ENCODE measurements at regions not wholly inside any gene's neighbourhood (a gene's known extent, or its start where the extent isn't known, plus 50 kb on each side); places are given as distances from the start of the nearest gene placed in this dataset.

DNA sequence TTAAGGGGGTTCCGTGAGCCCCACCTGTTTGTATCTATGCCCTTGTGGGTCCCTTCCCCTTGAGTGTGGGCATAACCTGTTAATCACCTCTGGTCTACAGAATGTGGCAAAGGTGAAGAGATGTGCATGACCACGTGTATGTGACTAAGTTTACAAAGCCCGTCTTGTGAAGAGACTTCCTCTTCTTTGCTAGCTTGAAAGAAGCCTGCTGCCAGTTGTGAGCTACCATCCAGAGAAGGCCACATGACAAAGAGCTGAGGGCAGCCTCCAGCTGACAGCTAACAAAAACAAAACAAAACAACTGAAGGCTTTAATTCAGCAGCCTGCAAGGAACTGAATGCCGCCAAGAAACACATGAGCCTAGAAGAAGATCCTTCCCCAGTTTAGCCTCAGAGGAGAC, 112.0 kb downstream of the AXIN2 start:
- Histone ChIP-seq H3K4me1 (ENCODE audit: control insufficient read depth in 2 of 2, insufficient read depth in 2 of 2, low read length in 2 of 2) (peaks cover 0 to 8% of the 10 kb centered on the region in 2 donors), H3K9me3 (ENCODE audit: control insufficient read depth in 2 of 2, insufficient read depth in 1 of 2, low read length in 1 of 2) (peaks cover 4 to 5% of the 10 kb centered on the region in 2 donors), H3K27ac (ENCODE audit: low read depth in 1 of 2, low read length in 1 of 2) (peak overlapping the region in 1 of 2 donors; percentile 31), H3K27me3 (ENCODE audit: control insufficient read depth in 2 of 2, insufficient read depth in 1 of 2, low read length in 1 of 2) (peaks cover 0 to 6% of the 10 kb centered on the region in 2 donors), H3K4me3 (ENCODE audit: low read length in 2 of 2) (no peak overlapping the region), H3K36me3 (ENCODE audit: control insufficient read depth in 2 of 2, insufficient read depth in 2 of 2, low read length in 1 of 2) (no peaks in the 10 kb centered on the region)
- 57% methylated on average over 4 of the region's 4 CpGs for WGBS
- peak in 5 of 9 donors; percentile 27 to 67 (median 37) for DNase-seq (ENCODE audit: low read depth in 6 of 9, low spot score in 9 of 9)

DNA sequence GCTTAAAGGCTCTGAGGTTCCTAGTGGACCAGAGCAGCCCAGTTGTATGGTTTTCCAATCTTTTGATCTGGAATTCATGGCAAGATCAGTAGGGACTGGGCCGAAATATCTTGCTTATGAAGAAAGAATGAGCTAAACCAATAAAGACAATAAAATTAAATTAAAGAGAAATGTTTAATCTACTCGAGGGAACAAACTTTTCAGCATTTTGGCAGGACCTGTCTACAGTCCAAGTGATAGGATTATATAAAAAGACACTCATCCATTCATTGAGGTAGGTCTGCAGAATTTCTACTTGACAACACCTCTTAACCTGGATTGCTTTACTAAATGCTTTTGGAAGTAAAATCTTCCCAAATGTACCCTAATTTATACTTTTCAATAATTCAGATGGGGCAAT, 113.6 kb downstream of the AXIN2 start:
- Histone ChIP-seq H3K36me3 (ENCODE audit: control insufficient read depth in 2 of 2, insufficient read depth in 2 of 2, low read length in 1 of 2) (no peaks in the 10 kb centered on the region), H3K4me3 (ENCODE audit: low read length in 2 of 2) (no peak overlapping the region), H3K27ac (ENCODE audit: low read depth in 1 of 2, low read length in 1 of 2) (no peak overlapping the region), H3K4me1 (ENCODE audit: control insufficient read depth in 2 of 2, insufficient read depth in 2 of 2, low read length in 2 of 2) (peaks cover 0 to 8% of the 10 kb centered on the region in 2 donors), H3K9me3 (ENCODE audit: control insufficient read depth in 2 of 2, insufficient read depth in 1 of 2, low read length in 1 of 2) (peaks cover 4 to 5% of the 10 kb centered on the region in 2 donors), H3K27me3 (ENCODE audit: control insufficient read depth in 2 of 2, insufficient read depth in 1 of 2, low read length in 1 of 2) (peaks cover 0 to 10% of the 10 kb centered on the region in 2 donors)
- WGBS: 41% methylated on average over 2 of the region's 2 CpGs
- no peak for DNase-seq (ENCODE audit: low read depth in 6 of 9, low spot score in 9 of 9)

DNA sequence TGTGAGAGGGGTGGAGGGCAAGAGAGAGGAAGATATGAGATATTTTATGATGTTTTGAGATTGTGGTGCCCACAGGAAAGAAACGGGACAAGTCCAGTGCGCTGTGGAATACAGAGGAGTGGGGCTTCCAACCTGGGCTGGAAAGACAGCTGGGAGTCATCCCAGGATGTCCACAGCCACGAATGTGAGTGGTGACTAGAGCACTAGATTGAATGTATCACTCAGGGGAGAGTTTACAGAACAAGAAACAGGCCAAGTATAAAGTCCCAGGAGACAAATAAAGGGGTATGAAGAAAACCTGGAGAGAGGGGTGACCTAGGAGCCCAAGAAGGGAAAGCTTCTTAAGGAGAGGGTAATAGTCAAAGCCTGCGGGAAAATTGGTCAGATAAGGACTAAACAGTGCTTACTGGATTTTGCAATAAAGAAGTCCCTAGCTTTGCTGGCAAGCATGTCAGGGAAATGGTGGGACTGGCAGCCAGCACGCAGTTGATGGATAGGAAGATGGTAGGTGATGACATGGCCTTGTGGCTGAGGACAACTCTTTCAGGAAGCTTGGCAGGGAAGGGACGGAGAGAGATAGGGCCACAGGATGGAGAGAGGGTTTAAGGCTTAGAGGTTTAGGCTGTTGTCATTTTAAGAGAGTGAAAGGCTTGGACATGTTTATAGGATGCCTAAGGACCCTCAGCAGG, 114.5 kb downstream of the AXIN2 start:
- H3K27me3 ChIP-seq (ENCODE audit: control insufficient read depth in 2 of 2, insufficient read depth in 1 of 2, low read length in 1 of 2): peaks cover 0 to 13% of the 10 kb centered on the region in 2 donors
- H3K4me1 ChIP-seq (ENCODE audit: control insufficient read depth in 2 of 2, insufficient read depth in 2 of 2, low read length in 2 of 2): peaks cover 0 to 8% of the 10 kb centered on the region in 2 donors
- peaks cover 4 to 5% of the 10 kb centered on the region in 2 donors for H3K9me3 ChIP-seq (ENCODE audit: control insufficient read depth in 2 of 2, insufficient read depth in 1 of 2, low read length in 1 of 2)
- no peak overlapping the region for H3K27ac ChIP-seq (ENCODE audit: low read depth in 1 of 2, low read length in 1 of 2)
- 88% methylated on average over 6 of the region's 6 CpGs for WGBS
- H3K4me3 ChIP-seq (ENCODE audit: low read length in 2 of 2): no peak overlapping the region
- no peaks in the 10 kb centered on the region for H3K36me3 ChIP-seq (ENCODE audit: control insufficient read depth in 2 of 2, insufficient read depth in 2 of 2, low read length in 1 of 2)
- no peak for DNase-seq (ENCODE audit: low read depth in 6 of 9, low spot score in 9 of 9)

DNA sequence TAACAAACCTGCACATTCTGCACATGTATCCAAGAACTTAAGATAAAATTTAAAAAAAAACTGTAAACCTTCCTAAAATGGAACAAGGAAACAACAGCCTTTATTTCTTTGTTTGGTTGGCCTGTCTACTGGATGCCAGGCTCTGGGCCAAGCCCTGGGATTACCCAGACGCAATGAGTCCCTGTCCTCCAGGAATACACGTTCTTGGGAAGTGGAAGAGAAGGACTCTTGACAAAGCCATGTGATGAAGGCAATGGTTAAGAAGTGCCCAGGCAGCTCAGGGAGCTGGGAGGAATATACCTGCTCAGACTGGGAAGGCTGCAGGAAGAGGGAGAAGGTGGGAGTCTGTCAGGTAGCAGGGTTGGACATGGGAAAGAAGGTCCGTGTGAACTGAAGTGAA, 115.4 kb downstream of the AXIN2 start:
- Histone ChIP-seq H3K4me3 (ENCODE audit: low read length in 2 of 2) (no peak overlapping the region), H3K36me3 (ENCODE audit: control insufficient read depth in 2 of 2, insufficient read depth in 2 of 2, low read length in 1 of 2) (no peaks in the 10 kb centered on the region), H3K27ac (ENCODE audit: low read depth in 1 of 2, low read length in 1 of 2) (no peak overlapping the region), H3K4me1 (ENCODE audit: control insufficient read depth in 2 of 2, insufficient read depth in 2 of 2, low read length in 2 of 2) (peaks cover 0 to 8% of the 10 kb centered on the region in 2 donors), H3K9me3 (ENCODE audit: control insufficient read depth in 2 of 2, insufficient read depth in 1 of 2, low read length in 1 of 2) (peaks cover 4 to 5% of the 10 kb centered on the region in 2 donors), H3K27me3 (ENCODE audit: control insufficient read depth in 2 of 2, insufficient read depth in 1 of 2, low read length in 1 of 2) (peaks cover 0 to 13% of the 10 kb centered on the region in 2 donors)
- 96% methylated on average over 3 of the region's 3 CpGs for WGBS
- DNase-seq (ENCODE audit: low read depth in 6 of 9, low spot score in 9 of 9): no peak

DNA sequence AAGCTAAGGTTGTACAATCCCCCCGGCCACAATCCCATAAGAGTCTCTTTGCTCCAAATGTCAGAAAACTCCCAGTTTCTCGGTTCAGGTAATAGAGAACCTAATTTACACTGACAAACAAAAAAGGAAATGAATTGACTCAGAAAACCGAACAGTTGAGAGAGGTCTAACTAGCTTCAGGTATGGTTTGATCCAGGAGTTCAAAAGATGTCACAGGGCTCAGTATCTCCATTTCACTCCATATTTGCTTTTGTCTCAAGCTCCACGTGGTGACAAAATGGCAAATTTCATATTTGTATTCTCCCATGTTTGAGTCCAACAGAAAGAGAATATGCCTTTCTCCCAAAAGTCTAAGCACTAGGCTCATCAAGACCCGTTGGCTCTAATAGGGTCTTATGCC, 117.4 kb downstream of the AXIN2 start:
- Histone ChIP-seq H3K9me3 (ENCODE audit: control insufficient read depth in 2 of 2, insufficient read depth in 1 of 2, low read length in 1 of 2) (no peaks in the 10 kb centered on the region), H3K27me3 (ENCODE audit: control insufficient read depth in 2 of 2, insufficient read depth in 1 of 2, low read length in 1 of 2) (peaks cover 7 to 28% of the 10 kb centered on the region in 2 donors), H3K4me3 (ENCODE audit: low read length in 2 of 2) (no peak overlapping the region), H3K27ac (ENCODE audit: low read depth in 1 of 2, low read length in 1 of 2) (no peak overlapping the region), H3K4me1 (ENCODE audit: control insufficient read depth in 2 of 2, insufficient read depth in 2 of 2, low read length in 2 of 2) (peaks cover 0 to under 1% of the 10 kb centered on the region in 2 donors), H3K36me3 (ENCODE audit: control insufficient read depth in 2 of 2, insufficient read depth in 2 of 2, low read length in 1 of 2) (no peaks in the 10 kb centered on the region)
- 85% methylated on average over 5 of the region's 5 CpGs for WGBS
- no peak for DNase-seq (ENCODE audit: low read depth in 6 of 9, low spot score in 9 of 9)

DNA sequence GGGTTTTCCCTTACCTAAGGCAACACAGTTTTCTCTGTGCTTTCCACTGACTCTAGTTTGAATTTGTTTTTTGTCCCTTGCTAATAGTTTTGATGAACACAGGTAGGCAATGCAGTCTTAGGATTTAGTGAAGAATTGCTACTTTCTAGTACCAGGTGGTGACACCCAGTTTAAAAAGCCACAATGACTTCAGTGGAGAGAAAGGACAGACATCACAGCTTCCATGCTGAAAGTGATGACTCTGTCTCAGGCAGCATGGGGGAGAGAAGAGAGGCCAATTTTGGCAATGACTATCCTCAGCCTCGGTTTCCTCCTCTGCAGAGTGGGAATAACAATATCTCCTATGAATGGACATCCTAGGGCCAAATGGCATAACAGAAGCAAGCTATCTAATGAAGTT, 118.8 kb downstream of the AXIN2 start:
- 83% methylated on average over 1 of the region's 1 CpG for WGBS

DNA sequence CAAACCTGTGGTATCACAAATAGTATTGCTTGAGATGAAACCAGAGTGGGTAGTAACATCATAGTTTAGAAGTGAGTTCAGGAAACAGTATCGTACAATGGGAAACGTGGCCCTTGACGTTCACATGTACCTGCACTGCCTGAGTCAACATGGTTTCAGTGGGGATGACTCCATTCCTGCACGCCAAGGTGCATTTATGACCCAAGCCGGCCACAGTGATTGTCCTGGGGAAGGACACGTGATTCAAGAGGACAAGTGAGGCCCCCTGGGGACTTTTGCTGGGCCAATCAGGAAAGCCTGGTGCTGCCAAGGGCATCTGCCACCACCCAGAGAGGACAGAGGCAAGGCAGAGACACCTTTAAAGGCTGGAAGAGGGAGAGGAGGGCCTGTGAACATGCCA, 119.2 kb downstream of the AXIN2 start:
- no peak overlapping the region for H3K4me3 ChIP-seq (ENCODE audit: low read length in 2 of 2)
- no peak overlapping the region for H3K27ac ChIP-seq (ENCODE audit: low read depth in 1 of 2, low read length in 1 of 2)
- H3K9me3 ChIP-seq (ENCODE audit: control insufficient read depth in 2 of 2, insufficient read depth in 1 of 2, low read length in 1 of 2): no peaks in the 10 kb centered on the region
- H3K36me3 ChIP-seq (ENCODE audit: control insufficient read depth in 2 of 2, insufficient read depth in 2 of 2, low read length in 1 of 2): no peaks in the 10 kb centered on the region
- H3K4me1 ChIP-seq (ENCODE audit: control insufficient read depth in 2 of 2, insufficient read depth in 2 of 2, low read length in 2 of 2): no peaks in the 10 kb centered on the region
- DNase-seq (ENCODE audit: low read depth in 6 of 9, low spot score in 9 of 9): no peak
- WGBS: 73% methylated on average over 6 of the region's 6 CpGs
- peaks cover 13 to 46% of the 10 kb centered on the region in 2 donors for H3K27me3 ChIP-seq (ENCODE audit: control insufficient read depth in 2 of 2, insufficient read depth in 1 of 2, low read length in 1 of 2)

More for the DNA sequence above, 118.8 kb downstream of the AXIN2 start:
- Histone ChIP-seq H3K27ac (ENCODE audit: low read depth in 1 of 2, low read length in 1 of 2) (no peak overlapping the region), H3K4me3 (ENCODE audit: low read length in 2 of 2) (no peak overlapping the region), H3K9me3 (ENCODE audit: control insufficient read depth in 2 of 2, insufficient read depth in 1 of 2, low read length in 1 of 2) (no peaks in the 10 kb centered on the region), H3K27me3 (ENCODE audit: control insufficient read depth in 2 of 2, insufficient read depth in 1 of 2, low read length in 1 of 2) (peaks cover 13 to 41% of the 10 kb centered on the region in 2 donors), H3K36me3 (ENCODE audit: control insufficient read depth in 2 of 2, insufficient read depth in 2 of 2, low read length in 1 of 2) (no peaks in the 10 kb centered on the region), H3K4me1 (ENCODE audit: control insufficient read depth in 2 of 2, insufficient read depth in 2 of 2, low read length in 2 of 2) (no peaks in the 10 kb centered on the region)
- DNase-seq (ENCODE audit: low read depth in 6 of 9, low spot score in 9 of 9): no peak

DNA sequence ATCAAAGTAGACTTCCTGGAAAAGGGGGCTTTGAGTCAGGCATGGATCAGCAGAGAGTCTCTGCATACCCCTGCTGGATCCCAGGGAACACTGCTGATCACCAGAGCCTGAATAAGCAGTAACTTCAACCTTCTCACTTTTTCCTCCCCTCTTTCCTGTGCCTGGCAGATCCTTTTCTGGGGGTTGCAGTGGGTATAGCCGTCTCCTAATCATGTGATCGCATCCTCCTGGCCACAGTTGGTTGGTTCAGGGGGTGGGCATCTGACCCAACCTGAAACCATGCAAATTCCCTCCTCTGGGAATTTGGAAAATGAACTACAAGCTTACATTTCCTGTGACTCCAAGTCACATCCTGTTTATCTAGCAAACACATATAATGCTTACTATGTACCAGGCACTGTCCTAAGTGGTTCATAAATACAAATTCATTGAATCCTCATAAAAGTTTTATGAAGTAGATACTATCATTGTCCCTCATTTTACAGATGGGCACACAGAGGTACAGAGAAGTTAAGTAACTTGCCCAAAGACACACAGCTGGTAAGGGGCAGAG, 120.3 kb downstream of the AXIN2 start:
- DNase-seq (ENCODE audit: low read depth in 6 of 9, low spot score in 9 of 9): no peak
- no peak overlapping the region for H3K4me3 ChIP-seq (ENCODE audit: low read length in 2 of 2)
- H3K27ac ChIP-seq (ENCODE audit: low read depth in 1 of 2, low read length in 1 of 2): no peak overlapping the region
- no peaks in the 10 kb centered on the region for H3K4me1 ChIP-seq (ENCODE audit: control insufficient read depth in 2 of 2, insufficient read depth in 2 of 2, low read length in 2 of 2)
- peaks cover 13 to 49% of the 10 kb centered on the region in 2 donors for H3K27me3 ChIP-seq (ENCODE audit: control insufficient read depth in 2 of 2, insufficient read depth in 1 of 2, low read length in 1 of 2)
- 73% methylated on average over 2 of the region's 2 CpGs for WGBS
- H3K36me3 ChIP-seq (ENCODE audit: control insufficient read depth in 2 of 2, insufficient read depth in 2 of 2, low read length in 1 of 2): no peaks in the 10 kb centered on the region
- H3K9me3 ChIP-seq (ENCODE audit: control insufficient read depth in 2 of 2, insufficient read depth in 1 of 2, low read length in 1 of 2): no peaks in the 10 kb centered on the region

DNA sequence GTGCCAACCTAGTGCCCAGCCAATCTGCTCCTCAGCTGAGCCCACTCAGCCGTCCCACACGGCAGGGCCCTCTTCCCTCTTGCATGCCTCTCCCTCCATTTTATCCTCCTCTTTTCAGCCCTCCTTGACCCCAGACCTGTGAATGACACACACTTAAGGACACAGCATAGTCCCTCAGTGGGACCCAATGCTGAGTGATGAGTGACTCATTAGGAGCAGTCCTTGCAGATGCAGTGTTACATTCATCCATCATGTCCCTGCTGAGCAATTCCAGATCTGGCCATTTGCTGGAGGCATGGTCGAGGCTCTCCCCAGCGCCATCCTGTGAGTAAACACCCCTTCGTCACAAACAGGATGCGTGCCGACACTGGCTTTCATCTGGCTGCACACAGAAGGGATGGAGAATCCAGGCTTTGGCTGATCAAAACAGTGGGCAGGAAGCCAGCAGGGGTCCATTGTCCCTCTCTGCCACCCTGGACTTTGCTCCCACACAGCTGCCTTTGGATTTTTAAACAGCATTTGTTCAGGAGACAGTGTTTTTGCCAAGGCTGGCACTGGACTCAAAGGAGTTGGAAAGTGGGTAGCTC, 122.6 kb downstream of the AXIN2 start:
- WGBS: 29% methylated on average over 7 of the region's 7 CpGs
- H3K27ac ChIP-seq (ENCODE audit: low read depth in 1 of 2, low read length in 1 of 2): no peak overlapping the region
- no peaks in the 10 kb centered on the region for H3K9me3 ChIP-seq (ENCODE audit: control insufficient read depth in 2 of 2, insufficient read depth in 1 of 2, low read length in 1 of 2)
- peaks cover 14 to 53% of the 10 kb centered on the region in 2 donors for H3K27me3 ChIP-seq (ENCODE audit: control insufficient read depth in 2 of 2, insufficient read depth in 1 of 2, low read length in 1 of 2)
- no peak for DNase-seq (ENCODE audit: low read depth in 6 of 9, low spot score in 9 of 9)
- H3K36me3 ChIP-seq (ENCODE audit: control insufficient read depth in 2 of 2, insufficient read depth in 2 of 2, low read length in 1 of 2): no peaks in the 10 kb centered on the region
- peaks cover 5 to 7% of the 10 kb centered on the region in 2 donors for H3K4me1 ChIP-seq (ENCODE audit: control insufficient read depth in 2 of 2, insufficient read depth in 2 of 2, low read length in 2 of 2)
- H3K4me3 ChIP-seq (ENCODE audit: low read length in 2 of 2): no peak overlapping the region
